ENCODE measurements at regions not wholly inside any gene's neighbourhood (a gene's known extent, or its start where the extent isn't known, plus 50 kb on each side); places are given as distances from the start of the nearest gene placed in this dataset.

DNA sequence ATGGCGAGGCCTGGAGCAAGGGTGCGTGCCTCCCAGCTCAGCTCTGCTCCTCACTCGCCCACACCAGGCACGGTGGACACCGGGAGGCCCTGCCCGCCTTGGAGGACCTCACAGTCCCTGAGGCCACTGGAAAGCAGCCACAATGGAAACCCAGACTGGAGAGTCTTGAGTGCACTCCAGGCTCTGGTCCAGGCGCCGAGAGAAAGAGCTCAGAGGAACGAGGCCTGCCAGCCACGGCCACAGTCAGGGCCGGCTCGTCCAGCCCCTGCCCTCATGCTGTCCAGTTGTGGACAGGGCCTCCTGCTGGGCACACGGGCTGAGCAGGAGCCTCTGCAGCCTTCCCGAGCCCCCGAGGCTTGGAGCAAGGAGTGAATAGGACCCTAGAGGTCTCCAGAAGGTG, 53.3 kb upstream of the GRPEL1 start:
- no peak for TF ChIP-seq CTCF (IDR thresholded peaks at IDR 0.05)
- TF ChIP-seq EZH2 (IDR thresholded peaks at IDR 0.05; ENCODE audit: borderline replicate concordance, insufficient read depth, low read depth, low read length, poor library complexity, severe bottlenecking): no peak
